ENCODE measurements at regions not wholly inside any gene's neighbourhood (a gene's known extent, or its start where the extent isn't known, plus 50 kb on each side); places are given as distances from the start of the nearest gene placed in this dataset.

GRCh38 chr6:25112322-25112773 lies 166.8 kb upstream of the CARMIL1 start:
- no peak for TF ChIP-seq CTCF (IDR thresholded peaks at IDR 0.05; ENCODE audit: control insufficient read depth, insufficient read depth, low read depth, low read length, missing control alignments)
- no peak overlapping the region for H3K4me3 ChIP-seq (ENCODE audit: control insufficient read depth, low read depth, low read length)
- no peak for DNase-seq (ENCODE audit: low read depth)

GRCh38 chr6:25113436-25113835 lies 165.7 kb upstream of the CARMIL1 start:
- TF ChIP-seq CTCF (IDR thresholded peaks at IDR 0.05; ENCODE audit: control insufficient read depth, insufficient read depth, low read depth, low read length, missing control alignments) = no peak
- no peak for DNase-seq (ENCODE audit: low read depth)
- H3K4me3 ChIP-seq (ENCODE audit: control insufficient read depth, low read depth, low read length) = no peak overlapping the region

GRCh38 chr6:25118038-25118437 lies 161.1 kb upstream of the CARMIL1 start:
- no peak overlapping the region for H3K4me3 ChIP-seq (ENCODE audit: control insufficient read depth, low read depth, low read length)
- no peak for DNase-seq (ENCODE audit: low read depth)
- TF ChIP-seq CTCF (IDR thresholded peaks at IDR 0.05; ENCODE audit: control insufficient read depth, insufficient read depth, low read depth, low read length, missing control alignments) = no peak

GRCh38 chr6:25121186-25121585 lies 158.0 kb upstream of the CARMIL1 start:
- no peak for TF ChIP-seq CTCF (IDR thresholded peaks at IDR 0.05; ENCODE audit: control insufficient read depth, insufficient read depth, low read depth, low read length, missing control alignments)
- no peak overlapping the region for H3K4me3 ChIP-seq (ENCODE audit: control insufficient read depth, low read depth, low read length)
- DNase-seq (ENCODE audit: low read depth) = no peak

GRCh38 chr6:25122001-25122400 lies 157.2 kb upstream of the CARMIL1 start:
- no peak overlapping the region for H3K4me3 ChIP-seq (ENCODE audit: control insufficient read depth, low read depth, low read length)
- DNase-seq (ENCODE audit: low read depth) = no peak
- no peak for TF ChIP-seq CTCF (IDR thresholded peaks at IDR 0.05; ENCODE audit: control insufficient read depth, insufficient read depth, low read depth, low read length, missing control alignments)

GRCh38 chr6:25122622-25123237 lies 156.4 kb upstream of the CARMIL1 start:
- no peak for TF ChIP-seq CTCF (IDR thresholded peaks at IDR 0.05; ENCODE audit: control insufficient read depth, insufficient read depth, low read depth, low read length, missing control alignments)
- no peak overlapping the region for H3K4me3 ChIP-seq (ENCODE audit: control insufficient read depth, low read depth, low read length)
- DNase-seq (ENCODE audit: low read depth) = no peak

Measured in AG09309 (cell line).